Neural progenitor cell (in vitro differentiated cells): ENCODE measurements at regions not wholly inside any gene's neighbourhood (a gene's known extent, or its start where the extent isn't known, plus 50 kb on each side); places are given as distances from the start of the nearest gene placed in this dataset.
"Not testable (repeated sequence)": the region's sequence is repeated elsewhere in the genome, so short reads cannot be mapped to it uniquely, and the experiment has no call there.

ENCODE experiments used
- DNase-seq: peaks from one replicate; pipeline ENCODE4 v3.0.0-alpha.2; 2016; ENCODE audit warnings: low spot score
- H2AFZ ChIP-seq: fragments of 200-600 bp; sonication (generic); replicated peaks from 2 replicates; pipeline ENCODE4 v1.6.1; 2016; ENCODE audit warnings: antibody characterized with exemption
- H3F3A ChIP-seq: fragments of 200-600 bp; sonication (generic); 2 replicates; pipeline ENCODE4 v1.6.1; 2016; ENCODE audit warnings: antibody characterized with exemption, low read depth
- H3K27ac ChIP-seq: fragments of 200-600 bp; sonication (generic); 2 replicates; pipeline ENCODE4 v1.5.1; 2016; ENCODE audit warnings: mild to moderate bottlenecking
- H3K27me3 ChIP-seq: fragments of 200-600 bp; sonication (generic); 2 replicates; pipeline ENCODE4 v1.6.1; 2016; ENCODE audit warnings: mild to moderate bottlenecking, moderate library complexity
- H3K36me3 ChIP-seq: fragments of 200-600 bp; sonication (generic); 2 replicates; pipeline ENCODE4 v1.5.1; 2016
- H3K4me1 ChIP-seq: fragments of 200-600 bp; sonication (generic); 2 replicates; pipeline ENCODE4 v1.6.1; 2016; ENCODE audit warnings: mixed run types
- H3K4me2 ChIP-seq: fragments of 200-600 bp; sonication (generic); 2 replicates; pipeline ENCODE4 v1.6.1; 2016
- H3K4me3 ChIP-seq: fragments of 200-600 bp; sonication (generic); 2 replicates; pipeline ENCODE4 v1.5.1; 2016
- H3K79me2 ChIP-seq: fragments of 200-600 bp; sonication (generic); 2 replicates; pipeline ENCODE4 v1.6.1; 2016; ENCODE audit warnings: low read depth
- H3K9ac ChIP-seq: fragments of 200-600 bp; sonication (generic); 2 replicates; pipeline ENCODE4 v1.6.1; 2016
- H3K9me3 ChIP-seq: fragments of 200-600 bp; sonication (generic); 2 replicates; pipeline ENCODE4 v1.5.1; 2016; ENCODE audit warnings: low read depth
- H4K20me1 ChIP-seq: fragments of 200-600 bp; sonication (generic); 2 replicates; pipeline ENCODE4 v1.6.1; 2016; ENCODE audit warnings: low read depth
- H3K27ac Mint-ChIP-seq: 3 replicates; pipeline ENCODE4 v1.8.0; 2021; ENCODE audit warnings: mixed read lengths
- H3K27me3 Mint-ChIP-seq: 2 replicates; pipeline ENCODE4 v1.8.0; 2022; ENCODE audit warnings: low read depth, mild to moderate bottlenecking, inconsistent platforms, moderate library complexity, mixed read lengths; ENCODE audit not compliant: insufficient read depth
- H3K36me3 Mint-ChIP-seq: 3 replicates; pipeline ENCODE4 v1.8.0; 2021; ENCODE audit warnings: mixed read lengths
- H3K4me1 Mint-ChIP-seq: 3 replicates; pipeline ENCODE4 v1.8.0; 2021; ENCODE audit warnings: mixed read lengths
- H3K4me3 Mint-ChIP-seq: 3 replicates; pipeline ENCODE4 v1.8.0; 2021; ENCODE audit warnings: mild to moderate bottlenecking, moderate library complexity, mixed read lengths
- H3K9me3 Mint-ChIP-seq: 3 replicates; pipeline ENCODE4 v1.8.0; 2020; ENCODE audit warnings: mixed read lengths
- CTCF ChIP-seq: fragments of 200-600 bp; sonication (generic); IDR thresholded peaks from 2 replicates; pipeline ENCODE4 v1.5.1; 2017; ENCODE audit warnings: antibody characterized with exemption, mild to moderate bottlenecking
- EZH2 ChIP-seq: fragments of 200-600 bp; sonication (generic); IDR thresholded peaks from 2 replicates; pipeline ENCODE4 v1.6.1; 2017; ENCODE audit warnings: antibody characterized with exemption, mild to moderate bottlenecking, moderate library complexity
- EZH2phosphoT487 ChIP-seq: fragments of 200-600 bp; sonication (generic); IDR thresholded peaks from 2 replicates; pipeline ENCODE4 v1.6.1; 2017; ENCODE audit warnings: antibody characterized with exemption

GRCh38 chr7:149334930-149335329 is 72.9 kb downstream of the ZNF783 start:
- Histone ChIP-seq H3F3A (no peaks in the 10 kb centered on the region), H3K36me3 (no peaks in the 10 kb centered on the region), H3K79me2 (no peaks in the 10 kb centered on the region), H3K4me2 (no peak overlapping the region), H3K4me1 (no peaks in the 10 kb centered on the region), H3K27me3 (no peaks in the 10 kb centered on the region), H3K4me3 (no peak overlapping the region), H2AFZ (no peak overlapping the region), H3K27ac (no peak overlapping the region), H3K9me3 (no peaks in the 10 kb centered on the region), H4K20me1 (no peaks in the 10 kb centered on the region), H3K9ac (no peak overlapping the region)
- no peak overlapping the region for H3K4me3 Mint-ChIP-seq
- H3K36me3 Mint-ChIP-seq = no peaks in the 10 kb centered on the region
- H3K27me3 Mint-ChIP-seq = no peaks in the 10 kb centered on the region
- H3K4me1 Mint-ChIP-seq = no peaks in the 10 kb centered on the region
- TF ChIP-seq CTCF (no peak), EZH2phosphoT487 (no peak), EZH2 (no peak)
- peaks cover 11% of the 10 kb centered on the region for H3K9me3 Mint-ChIP-seq
- no peak overlapping the region for H3K27ac Mint-ChIP-seq
- no peak for DNase-seq

- H3K4me2 ChIP-seq = no peak overlapping the region
- no peaks in the 10 kb centered on the region for H3K36me3 Mint-ChIP-seq
- H3K27ac Mint-ChIP-seq = no peak overlapping the region
Measured at GRCh38 chr7:149348758-149349369, 86.9 kb downstream of the ZNF783 start.

DNA sequence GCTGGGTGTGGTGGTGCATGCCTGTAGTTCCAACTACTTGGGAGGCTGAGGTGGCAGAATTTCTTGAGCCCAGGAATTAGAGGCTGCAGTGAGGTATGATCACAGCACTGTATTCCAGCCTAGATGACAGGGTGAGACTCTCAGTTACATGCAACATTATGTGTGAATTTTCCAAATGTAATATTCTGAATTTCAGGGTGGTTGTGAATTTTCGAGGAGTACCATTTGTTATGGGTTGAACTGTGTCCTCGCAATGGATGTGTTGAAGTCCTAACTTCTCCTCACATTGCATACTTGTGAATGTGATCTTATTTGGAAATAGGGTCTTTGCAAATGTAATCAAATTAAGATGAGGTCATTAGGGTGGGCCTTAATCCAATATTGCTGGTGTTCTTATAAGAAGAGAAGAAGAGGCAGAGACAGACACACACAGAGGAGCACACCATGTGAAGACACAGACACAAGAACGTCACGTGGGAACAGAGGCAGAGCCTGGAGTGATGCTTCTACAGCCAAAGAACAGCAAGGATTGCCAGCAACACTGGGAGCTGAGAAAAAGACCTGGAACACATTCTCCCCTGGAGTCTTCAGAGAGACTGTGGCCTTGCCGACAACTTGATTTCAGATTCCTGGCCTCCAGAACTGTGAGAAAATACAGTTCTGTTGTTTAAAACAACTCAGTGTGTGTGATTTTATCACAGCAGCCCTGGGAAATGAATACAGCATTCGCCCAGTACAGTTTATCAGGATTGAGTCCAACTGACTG is 91.9 kb downstream of the ZNF783 start:
- Mint-ChIP-seq H3K36me3 (no peaks in the 10 kb centered on the region), H3K4me3 (no peak overlapping the region), H3K27me3 (peaks cover 2% of the 10 kb centered on the region), H3K4me1 (no peaks in the 10 kb centered on the region), H3K9me3 (peaks cover 19% of the 10 kb centered on the region), H3K27ac (no peak overlapping the region)
- no peaks in the 10 kb centered on the region for H3F3A ChIP-seq
- H4K20me1 ChIP-seq = no peaks in the 10 kb centered on the region
- H3K27me3 ChIP-seq = no peaks in the 10 kb centered on the region
- TF ChIP-seq CTCF (no peak), EZH2phosphoT487 (no peak), EZH2 (no peak)
- H2AFZ ChIP-seq = no peak overlapping the region
- H3K9me3 ChIP-seq = no peaks in the 10 kb centered on the region
- DNase-seq = no peak
- no peaks in the 10 kb centered on the region for H3K36me3 ChIP-seq
- no peak overlapping the region for H3K9ac ChIP-seq
- H3K4me3 ChIP-seq = no peak overlapping the region
- H3K4me1 ChIP-seq = no peaks in the 10 kb centered on the region
- H3K27ac ChIP-seq = no peak overlapping the region
- no peaks in the 10 kb centered on the region for H3K79me2 ChIP-seq
- no peak overlapping the region for H3K4me2 ChIP-seq

More at GRCh38 chr7:149348758-149349369, 86.9 kb downstream of the ZNF783 start:
- Histone ChIP-seq H3F3A (no peaks in the 10 kb centered on the region), H3K4me1 (no peaks in the 10 kb centered on the region), H3K27ac (no peak overlapping the region), H4K20me1 (no peaks in the 10 kb centered on the region), H3K4me3 (no peak overlapping the region), H3K9me3 (peaks cover 7% of the 10 kb centered on the region), H3K36me3 (no peaks in the 10 kb centered on the region), H2AFZ (no peak overlapping the region), H3K9ac (no peak overlapping the region), H3K79me2 (no peaks in the 10 kb centered on the region), H3K27me3 (no peaks in the 10 kb centered on the region)
- no peaks in the 10 kb centered on the region for H3K4me1 Mint-ChIP-seq
- TF ChIP-seq EZH2phosphoT487 (no peak), CTCF (no peak), EZH2 (no peak)
- H3K27me3 Mint-ChIP-seq = peaks cover 3% of the 10 kb centered on the region
- no peak overlapping the region for H3K4me3 Mint-ChIP-seq
- H3K9me3 Mint-ChIP-seq = peaks cover 48% of the 10 kb centered on the region
- no peak for DNase-seq

DNA sequence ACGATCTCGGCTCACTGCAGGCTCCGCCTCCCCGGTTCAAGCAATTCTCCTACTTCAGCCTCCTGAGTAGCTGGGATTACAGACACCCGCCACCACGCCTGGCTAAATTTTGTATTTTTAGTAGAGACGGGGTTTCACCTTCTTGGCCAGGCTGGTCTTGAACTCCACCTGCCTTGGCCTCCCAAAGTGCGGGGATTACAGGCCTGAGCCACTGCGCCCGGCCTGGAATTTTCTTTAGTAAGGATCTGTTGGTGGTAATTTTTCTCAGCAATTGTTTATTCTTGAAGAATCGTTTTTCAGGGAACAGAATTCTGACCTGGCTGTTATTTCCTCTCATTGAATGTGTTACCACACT is 93.0 kb downstream of the ZNF783 start:
- not testable (repeated sequence) for H3K27ac ChIP-seq, H3K27me3 Mint-ChIP-seq, H3K4me2 ChIP-seq, H3K27me3 ChIP-seq, H3K9ac ChIP-seq, H3K36me3 Mint-ChIP-seq, H4K20me1 ChIP-seq, H3K9me3 ChIP-seq, H3K4me3 ChIP-seq, H3K36me3 ChIP-seq, H3K4me3 Mint-ChIP-seq, H3F3A ChIP-seq, H3K27ac Mint-ChIP-seq, H3K4me1 ChIP-seq, H2AFZ ChIP-seq, H3K4me1 Mint-ChIP-seq, DNase-seq, H3K79me2 ChIP-seq
- H3K9me3 Mint-ChIP-seq = peaks cover 15% of the 10 kb centered on the region
